ENCODE measurements at regions not wholly inside any gene's neighbourhood (a gene's known extent, or its start where the extent isn't known, plus 50 kb on each side); places are given as distances from the start of the nearest gene placed in this dataset.

DNA sequence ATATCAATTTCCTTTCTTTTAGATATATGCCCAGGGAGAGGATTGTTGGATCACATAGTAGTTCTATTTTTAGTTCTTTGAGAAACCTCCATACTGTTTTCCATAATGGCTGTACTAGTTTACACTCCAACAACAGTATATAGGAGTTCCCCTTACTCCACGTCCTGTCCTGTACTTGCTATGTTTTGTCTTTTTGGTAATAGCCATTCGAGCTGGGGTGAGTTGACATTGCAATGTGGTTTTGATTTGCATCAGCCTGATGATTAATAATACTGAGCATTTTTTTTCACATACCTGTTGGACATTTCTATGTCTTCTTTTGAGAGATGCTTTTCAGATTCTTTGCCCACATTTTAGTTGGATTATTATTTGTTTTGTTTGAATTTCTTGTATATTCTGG, 445.9 kb downstream of the NTRK2 start:
- H3K4me3 ChIP-seq (ENCODE audit: low read depth, low read length): no peak overlapping the region
- CTCF ChIA-PET: no interaction called here
- peaks cover 5% of the 10 kb centered on the region; the same call in 1 of the 2 replicates for H3K4me1 ChIP-seq (ENCODE audit: control insufficient read depth, insufficient read depth, low read length)
- H3K36me3 ChIP-seq (ENCODE audit: control insufficient read depth in 2 of 2, insufficient read depth in 1 of 2, low read length in 2 of 2): no peaks in the 10 kb centered on the region
- TF ChIP-seq PRDM1 (tag by site-specific recombination; IDR thresholded peaks at IDR 0.05) (no peak), ZNF155 (tag by site-specific recombination; IDR thresholded peaks at IDR 0.05) (no peak), ZNF560 (tag by site-specific recombination; IDR thresholded peaks at IDR 0.05; ENCODE audit: borderline replicate concordance) (no peak)
- POLR2A ChIA-PET: no interaction called here
- H3K27ac ChIP-seq (ENCODE audit: extremely low read depth, low read depth, low read length): no peak overlapping the region
- H3K9me3 ChIP-seq (ENCODE audit: control insufficient read depth, insufficient read depth, low read depth, low read length): no peaks in the 10 kb centered on the region

DNA sequence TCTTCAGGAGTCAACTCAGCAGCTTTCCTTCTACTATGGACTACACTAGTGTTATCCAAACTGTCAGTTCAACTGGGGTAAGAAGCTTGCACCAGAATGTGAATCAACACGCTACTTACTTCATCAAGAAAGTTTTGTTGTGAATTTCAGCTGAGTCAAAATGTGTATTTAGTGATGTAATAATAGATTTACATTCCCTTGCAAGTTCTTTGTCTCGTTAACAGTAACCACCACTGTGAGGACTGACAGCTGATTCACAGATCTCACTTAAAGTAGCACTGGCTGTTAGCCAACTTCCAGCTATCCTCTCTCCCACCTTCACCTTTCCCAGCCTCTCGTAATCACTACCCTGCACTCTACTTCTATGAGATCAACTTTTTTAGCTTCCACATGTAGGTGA, 445.3 kb downstream of the NTRK2 start:
- TF ChIP-seq, protein P1, sequence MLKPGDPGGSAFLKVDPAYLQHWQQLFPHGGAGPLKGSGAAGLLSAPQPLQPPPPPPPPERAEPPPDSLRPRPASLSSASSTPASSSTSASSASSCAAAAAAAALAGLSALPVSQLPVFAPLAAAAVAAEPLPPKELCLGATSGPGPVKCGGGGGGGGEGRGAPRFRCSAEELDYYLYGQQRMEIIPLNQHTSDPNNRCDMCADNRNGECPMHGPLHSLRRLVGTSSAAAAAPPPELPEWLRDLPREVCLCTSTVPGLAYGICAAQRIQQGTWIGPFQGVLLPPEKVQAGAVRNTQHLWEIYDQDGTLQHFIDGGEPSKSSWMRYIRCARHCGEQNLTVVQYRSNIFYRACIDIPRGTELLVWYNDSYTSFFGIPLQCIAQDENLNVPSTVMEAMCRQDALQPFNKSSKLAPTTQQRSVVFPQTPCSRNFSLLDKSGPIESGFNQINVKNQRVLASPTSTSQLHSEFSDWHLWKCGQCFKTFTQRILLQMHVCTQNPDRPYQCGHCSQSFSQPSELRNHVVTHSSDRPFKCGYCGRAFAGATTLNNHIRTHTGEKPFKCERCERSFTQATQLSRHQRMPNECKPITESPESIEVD (tag by site-specific recombination; IDR thresholded peaks at IDR 0.05): peak; percentile 15; the same call in 1 of the 2 replicates
- 0 out of 2 replicates have a peak, but pooled peaks have one; percentile 26 for TF ChIP-seq ZBTB20 (tag by site-specific recombination; IDR thresholded peaks at IDR 0.05)
- TF ChIP-seq TCF7L2 (IDR thresholded peaks at IDR 0.05; ENCODE audit: borderline replicate concordance, low read depth, low read length): no peak
- TF ChIP-seq ZNF184 (tag by site-specific recombination; IDR thresholded peaks at IDR 0.05): peak; percentile 12; the same call in 1 of the 2 replicates
- TF ChIP-seq ZNF350 (tag by site-specific recombination; IDR thresholded peaks at IDR 0.05): no peak
- no peak for TF ChIP-seq ZNF664 (tag by site-specific recombination; IDR thresholded peaks at IDR 0.05)
- TF ChIP-seq, protein P2, sequence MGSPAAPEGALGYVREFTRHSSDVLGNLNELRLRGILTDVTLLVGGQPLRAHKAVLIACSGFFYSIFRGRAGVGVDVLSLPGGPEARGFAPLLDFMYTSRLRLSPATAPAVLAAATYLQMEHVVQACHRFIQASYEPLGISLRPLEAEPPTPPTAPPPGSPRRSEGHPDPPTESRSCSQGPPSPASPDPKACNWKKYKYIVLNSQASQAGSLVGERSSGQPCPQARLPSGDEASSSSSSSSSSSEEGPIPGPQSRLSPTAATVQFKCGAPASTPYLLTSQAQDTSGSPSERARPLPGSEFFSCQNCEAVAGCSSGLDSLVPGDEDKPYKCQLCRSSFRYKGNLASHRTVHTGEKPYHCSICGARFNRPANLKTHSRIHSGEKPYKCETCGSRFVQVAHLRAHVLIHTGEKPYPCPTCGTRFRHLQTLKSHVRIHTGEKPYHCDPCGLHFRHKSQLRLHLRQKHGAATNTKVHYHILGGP (tag by site-specific recombination; IDR thresholded peaks at IDR 0.05): no peak
- TF ChIP-seq TRIM28 (IDR thresholded peaks at IDR 0.05; ENCODE audit: borderline replicate concordance, low read length): 0 out of 2 replicates have a peak, but pooled peaks have one; percentile 30
- TF ChIP-seq, protein P3, sequence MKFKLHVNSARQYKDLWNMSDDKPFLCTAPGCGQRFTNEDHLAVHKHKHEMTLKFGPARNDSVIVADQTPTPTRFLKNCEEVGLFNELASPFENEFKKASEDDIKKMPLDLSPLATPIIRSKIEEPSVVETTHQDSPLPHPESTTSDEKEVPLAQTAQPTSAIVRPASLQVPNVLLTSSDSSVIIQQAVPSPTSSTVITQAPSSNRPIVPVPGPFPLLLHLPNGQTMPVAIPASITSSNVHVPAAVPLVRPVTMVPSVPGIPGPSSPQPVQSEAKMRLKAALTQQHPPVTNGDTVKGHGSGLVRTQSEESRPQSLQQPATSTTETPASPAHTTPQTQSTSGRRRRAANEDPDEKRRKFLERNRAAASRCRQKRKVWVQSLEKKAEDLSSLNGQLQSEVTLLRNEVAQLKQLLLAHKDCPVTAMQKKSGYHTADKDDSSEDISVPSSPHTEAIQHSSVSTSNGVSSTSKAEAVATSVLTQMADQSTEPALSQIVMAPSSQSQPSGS (tag by site-specific recombination; IDR thresholded peaks at IDR 0.05; ENCODE audit: low read depth): 0 out of 2 replicates have a peak, but pooled peaks have one; percentile 10
- TF ChIP-seq ZNF10 (tag by site-specific recombination; IDR thresholded peaks at IDR 0.05): no peak
- TF ChIP-seq ZNF48 (tag by site-specific recombination; IDR thresholded peaks at IDR 0.05): no peak
- CTCF ChIA-PET: interaction anchor here (0.5 kb wide), 1 partner anchor 969 kb away, joined by 3 read pairs; no protein-coding TSS in a partner anchor
- no peak overlapping the region for H3K27ac ChIP-seq (ENCODE audit: extremely low read depth, low read depth, low read length)

DNA sequence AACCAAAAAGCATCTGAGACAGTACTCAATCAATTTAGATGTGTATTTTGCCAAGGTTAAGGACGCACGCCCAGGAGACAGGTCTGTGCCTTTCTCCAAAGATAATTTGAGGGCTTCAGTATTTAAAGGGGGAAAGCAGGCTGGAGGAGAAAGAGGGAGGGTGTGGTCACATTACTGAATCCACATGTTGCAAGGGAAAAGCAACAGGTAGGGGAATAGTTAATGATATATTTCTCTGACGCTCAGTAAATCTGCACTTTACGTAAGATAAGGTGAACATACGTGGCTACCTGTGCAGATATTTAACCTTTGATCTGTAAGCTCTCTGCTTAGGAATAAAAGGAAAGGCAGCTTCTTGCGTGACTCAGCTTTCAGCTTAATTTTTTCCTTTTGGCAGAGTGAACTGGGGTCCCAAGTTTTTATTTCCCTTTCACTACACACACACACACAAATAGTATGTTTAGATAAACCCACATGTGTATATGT, 443.4 kb downstream of the NTRK2 start:
- Histone ChIP-seq H3K4me1 (ENCODE audit: control insufficient read depth, insufficient read depth, low read length) (peaks cover 5% of the 10 kb centered on the region; the same call in 1 of the 2 replicates), H3K36me3 (ENCODE audit: control insufficient read depth in 2 of 2, insufficient read depth in 1 of 2, low read length in 2 of 2) (no peaks in the 10 kb centered on the region), H3K27ac (ENCODE audit: extremely low read depth, low read depth, low read length) (no peak overlapping the region), H3K9me3 (ENCODE audit: control insufficient read depth, insufficient read depth, low read depth, low read length) (no peaks in the 10 kb centered on the region), H3K4me3 (ENCODE audit: low read depth, low read length) (no peak overlapping the region)
- peak; percentile 71; the same call in 1 of the 2 replicates for TF ChIP-seq SCRT1 (tag by site-specific recombination; IDR thresholded peaks at IDR 0.05; ENCODE audit: borderline replicate concordance)
- TF ChIP-seq SCRT2 (tag by site-specific recombination; IDR thresholded peaks at IDR 0.05): peak; percentile 88
- no peak for TF ChIP-seq SP7 (tag by site-specific recombination; IDR thresholded peaks at IDR 0.05)
- TF ChIP-seq SETDB1 (IDR thresholded peaks at IDR 0.05; ENCODE audit: insufficient read length, low read length): no peak
- ChIA-PET CTCF (no interaction called here), POLR2A (no interaction called here)

More for the DNA sequence above, 445.3 kb downstream of the NTRK2 start:
- Histone ChIP-seq H3K4me3 (ENCODE audit: low read depth, low read length) (no peak overlapping the region), H3K9me3 (ENCODE audit: control insufficient read depth, insufficient read depth, low read depth, low read length) (no peaks in the 10 kb centered on the region), H3K4me1 (ENCODE audit: control insufficient read depth, insufficient read depth, low read length) (peaks cover 5% of the 10 kb centered on the region; the same call in 1 of the 2 replicates), H3K36me3 (ENCODE audit: control insufficient read depth in 2 of 2, insufficient read depth in 1 of 2, low read length in 2 of 2) (no peaks in the 10 kb centered on the region)
- POLR2A ChIA-PET: no interaction called here
